HFF-Myc (cell line): ENCODE measurements at regions not wholly inside any gene's neighbourhood (a gene's known extent, or its start where the extent isn't known, plus 50 kb on each side); places are given as distances from the start of the nearest gene placed in this dataset.

ENCODE experiments used
- DNase-seq: peaks from one replicate; pipeline ENCODE4 v3.0.0-alpha.2; 2011; ENCODE audit warnings: low read depth; ENCODE audit errors: extremely low read depth
- H3K4me3 ChIP-seq: replicated peaks from 2 replicates; pipeline ENCODE4 v1.5.1; 2011; ENCODE audit warnings: low read depth, mild to moderate bottlenecking, control low read depth, low read length
- CTCF ChIP-seq: IDR thresholded peaks from 2 replicates; pipeline ENCODE4 v1.5.1; 2012; ENCODE audit warnings: mild to moderate bottlenecking, low read depth, low read length, control low read depth; ENCODE audit errors: missing control alignments

GRCh38 chr5:96093340-96093739 lies 131.7 kb upstream of the ELL2 start:
- H3K4me3 ChIP-seq: no peak overlapping the region
- no peak for TF ChIP-seq CTCF
- DNase-seq: no peak

- no peak for DNase-seq
- no peak for TF ChIP-seq CTCF
- H3K4me3 ChIP-seq: no peak overlapping the region
Measured at GRCh38 chr5:96091874-96092273, 130.2 kb upstream of the ELL2 start.

- no peak overlapping the region for H3K4me3 ChIP-seq
- DNase-seq: no peak
- no peak for TF ChIP-seq CTCF
Measured at GRCh38 chr5:96090215-96090614, 128.6 kb upstream of the ELL2 start.

GRCh38 chr5:96088706-96089498 lies 127.3 kb upstream of the ELL2 start:
- H3K4me3 ChIP-seq: no peak overlapping the region
- no peak for DNase-seq
- no peak for TF ChIP-seq CTCF

GRCh38 chr5:96087939-96088338 lies 126.3 kb upstream of the ELL2 start:
- no peak overlapping the region for H3K4me3 ChIP-seq
- no peak for TF ChIP-seq CTCF

GRCh38 chr5:96084874-96085506 lies 123.3 kb upstream of the ELL2 start:
- no peak for DNase-seq
- no peak overlapping the region for H3K4me3 ChIP-seq
- TF ChIP-seq CTCF: no peak

More at GRCh38 chr5:96087939-96088338, 126.3 kb upstream of the ELL2 start:
- no peak for DNase-seq
